WERI-Rb-1 (cell line): ENCODE measurements at regions not wholly inside any gene's neighbourhood (a gene's known extent, or its start where the extent isn't known, plus 50 kb on each side); places are given as distances from the start of the nearest gene placed in this dataset.

Experiments used
- DNase-seq: peaks from one replicate; pipeline ENCODE4 v3.0.0-alpha.2; 2020
- H3K27ac ChIP-seq: fragments of 250-450 bp; sonication (Bioruptor Pico); 2 replicates; pipeline ENCODE4 v1.5.1; 2020; ENCODE audit warnings: mild to moderate bottlenecking, moderate library complexity
- H3K27me3 ChIP-seq: fragments of 250-450 bp; sonication (Bioruptor Pico); 2 replicates; pipeline ENCODE4 v1.5.1; 2021; ENCODE audit warnings: mild to moderate bottlenecking, low read depth, moderate library complexity; ENCODE audit not compliant: insufficient read depth, severe bottlenecking
- H3K36me3 ChIP-seq: fragments of 250-450 bp; sonication (Bioruptor Pico); 2 replicates; pipeline ENCODE4 v1.5.1; 2020; ENCODE audit warnings: mild to moderate bottlenecking, moderate library complexity
- H3K4me3 ChIP-seq: 2 replicates; pipeline ENCODE4 v1.5.1; 2011; ENCODE audit warnings: low read depth, mild to moderate bottlenecking, control low read depth, low read length
- H3K9me3 ChIP-seq: fragments of 250-450 bp; sonication (Bioruptor Pico); 2 replicates; pipeline ENCODE4 v1.5.1; 2021; ENCODE audit warnings: mild to moderate bottlenecking, moderate library complexity; ENCODE audit not compliant: severe bottlenecking
- TF ChIP-seq, protein P1 (sequence below): IDR thresholded peaks from 2 replicates; pipeline ENCODE4 v1.5.1; 2011; ENCODE audit warnings: low read depth, mild to moderate bottlenecking, control low read depth, inconsistent platforms, low read length

DNA sequence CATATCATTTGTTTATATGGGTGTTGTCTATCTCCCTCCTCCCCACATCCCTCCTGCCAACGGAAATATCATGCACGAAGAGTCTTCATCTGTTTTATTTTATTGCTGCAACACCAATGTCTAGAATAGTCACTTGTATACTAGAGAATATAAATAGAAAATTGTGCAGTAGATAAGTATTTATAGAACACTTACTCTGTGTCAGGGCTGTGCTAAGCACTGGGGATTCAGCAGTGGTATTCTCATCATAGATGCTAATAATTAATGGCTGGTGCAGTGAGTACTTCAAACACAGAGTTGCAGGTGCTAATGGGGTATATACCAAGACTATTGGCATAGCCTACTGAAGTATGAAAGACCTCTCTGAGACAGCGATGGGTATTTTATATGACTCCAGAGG, 353.5 kb upstream of the CDH6 start:
- Histone ChIP-seq H3K27ac (no peak overlapping the region), H3K27me3 (no peaks in the 10 kb centered on the region), H3K4me3 (no peak overlapping the region), H3K36me3 (no peaks in the 10 kb centered on the region), H3K9me3 (no peaks in the 10 kb centered on the region)
- TF ChIP-seq, protein P1, sequence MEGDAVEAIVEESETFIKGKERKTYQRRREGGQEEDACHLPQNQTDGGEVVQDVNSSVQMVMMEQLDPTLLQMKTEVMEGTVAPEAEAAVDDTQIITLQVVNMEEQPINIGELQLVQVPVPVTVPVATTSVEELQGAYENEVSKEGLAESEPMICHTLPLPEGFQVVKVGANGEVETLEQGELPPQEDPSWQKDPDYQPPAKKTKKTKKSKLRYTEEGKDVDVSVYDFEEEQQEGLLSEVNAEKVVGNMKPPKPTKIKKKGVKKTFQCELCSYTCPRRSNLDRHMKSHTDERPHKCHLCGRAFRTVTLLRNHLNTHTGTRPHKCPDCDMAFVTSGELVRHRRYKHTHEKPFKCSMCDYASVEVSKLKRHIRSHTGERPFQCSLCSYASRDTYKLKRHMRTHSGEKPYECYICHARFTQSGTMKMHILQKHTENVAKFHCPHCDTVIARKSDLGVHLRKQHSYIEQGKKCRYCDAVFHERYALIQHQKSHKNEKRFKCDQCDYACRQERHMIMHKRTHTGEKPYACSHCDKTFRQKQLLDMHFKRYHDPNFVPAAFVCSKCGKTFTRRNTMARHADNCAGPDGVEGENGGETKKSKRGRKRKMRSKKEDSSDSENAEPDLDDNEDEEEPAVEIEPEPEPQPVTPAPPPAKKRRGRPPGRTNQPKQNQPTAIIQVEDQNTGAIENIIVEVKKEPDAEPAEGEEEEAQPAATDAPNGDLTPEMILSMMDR, result no peak
- DNase-seq, result no peak

DNA sequence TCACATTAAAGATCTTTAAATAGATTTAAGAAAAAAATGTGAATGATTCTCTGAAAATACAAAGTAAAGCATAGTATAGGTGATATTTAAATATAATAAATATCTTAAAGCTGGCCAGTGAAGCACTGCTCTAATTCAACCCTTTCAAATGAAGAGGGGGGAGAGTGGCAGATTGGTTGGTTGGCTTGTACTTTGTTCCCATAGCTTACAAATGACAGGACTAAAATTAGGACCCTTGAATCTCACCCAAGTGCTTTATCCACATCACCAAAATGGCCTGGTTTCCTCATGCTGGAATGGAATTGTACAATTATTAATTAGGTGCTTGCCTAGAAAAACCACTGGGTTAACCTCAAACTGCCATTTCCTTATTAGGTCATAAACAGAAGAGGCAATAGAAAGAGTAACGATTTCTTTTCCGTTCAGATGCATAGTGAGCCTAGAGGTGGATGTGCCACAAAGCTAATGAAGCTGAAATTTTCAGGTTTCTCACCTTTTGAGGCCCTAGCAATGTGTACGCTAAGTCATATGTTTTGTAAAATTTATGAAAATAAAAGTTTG, 354.5 kb upstream of the CDH6 start:
- TF ChIP-seq, protein P1, result no peak
- Histone ChIP-seq H3K27me3 (no peaks in the 10 kb centered on the region), H3K4me3 (no peak overlapping the region), H3K9me3 (no peaks in the 10 kb centered on the region), H3K36me3 (no peaks in the 10 kb centered on the region), H3K27ac (no peak overlapping the region)
- no peak for DNase-seq

- TF ChIP-seq, protein P1, result no peak
- Histone ChIP-seq H3K27me3 (no peaks in the 10 kb centered on the region), H3K9me3 (no peaks in the 10 kb centered on the region), H3K36me3 (no peaks in the 10 kb centered on the region), H3K4me3 (no peak overlapping the region), H3K27ac (no peak overlapping the region)
- DNase-seq, result no peak
Observed at GRCh38 chr5:30832519-30832918, 361.0 kb upstream of the CDH6 start.

GRCh38 chr5:30831605-30832004, 361.9 kb upstream of the CDH6 start:
- TF ChIP-seq, protein P1, result no peak
- DNase-seq, result no peak
- H3K27me3 ChIP-seq, result no peaks in the 10 kb centered on the region
- no peaks in the 10 kb centered on the region for H3K36me3 ChIP-seq
- H3K9me3 ChIP-seq, result no peaks in the 10 kb centered on the region
- no peak overlapping the region for H3K27ac ChIP-seq
- H3K4me3 ChIP-seq, result no peak overlapping the region

DNA sequence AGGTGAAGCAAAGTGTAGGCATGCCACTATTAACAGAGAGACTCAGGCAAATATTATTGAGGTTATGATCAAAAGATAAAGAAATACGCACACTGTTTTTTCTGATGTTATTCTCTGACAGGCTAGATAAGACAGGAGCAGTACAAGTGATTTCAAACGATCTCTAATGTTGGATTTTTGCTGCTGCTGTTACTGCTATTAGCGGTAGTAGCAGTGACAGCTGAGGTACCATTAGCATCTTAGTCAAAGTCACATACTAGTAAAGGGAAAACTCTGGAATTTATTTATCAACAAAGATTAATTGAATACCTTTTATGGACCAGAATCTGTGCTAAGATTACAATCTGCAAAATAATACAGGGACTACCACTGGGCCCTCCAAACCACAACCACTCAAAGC, 362.4 kb upstream of the CDH6 start:
- no peak for DNase-seq
- no peak overlapping the region for H3K4me3 ChIP-seq
- no peaks in the 10 kb centered on the region for H3K9me3 ChIP-seq
- TF ChIP-seq, protein P1, result no peak
- no peak overlapping the region for H3K27ac ChIP-seq
- no peaks in the 10 kb centered on the region for H3K27me3 ChIP-seq
- H3K36me3 ChIP-seq, result no peaks in the 10 kb centered on the region

DNA sequence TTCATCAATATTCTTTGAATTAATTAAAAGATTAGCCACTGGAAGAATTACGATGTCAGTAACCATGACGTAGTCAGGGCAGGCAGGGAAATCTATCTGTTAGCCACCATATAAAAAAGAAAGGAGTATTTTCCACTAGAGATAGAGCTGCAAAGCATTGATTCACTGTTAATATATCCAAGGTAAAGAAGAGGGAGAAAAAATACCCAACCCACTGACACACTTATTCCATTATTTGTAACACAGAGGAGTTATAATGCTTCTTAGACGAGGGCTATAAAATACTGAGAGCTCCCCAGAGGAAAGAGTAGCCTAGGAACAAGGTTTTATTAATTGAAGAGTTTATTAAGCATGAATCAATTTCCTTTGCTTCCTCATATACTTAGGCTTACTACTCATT, 382.2 kb upstream of the CDH6 start:
- Histone ChIP-seq H3K4me3 (no peak overlapping the region), H3K27ac (peak overlapping the region; percentile 52), H3K27me3 (no peaks in the 10 kb centered on the region), H3K36me3 (no peaks in the 10 kb centered on the region), H3K9me3 (no peaks in the 10 kb centered on the region)
- TF ChIP-seq, protein P1, result no peak
- DNase-seq, result no peak
